ENCODE measurements at regions not wholly inside any gene's neighbourhood (a gene's known extent, or its start where the extent isn't known, plus 50 kb on each side); places are given as distances from the start of the nearest gene placed in this dataset.
"Not testable (repeated sequence)": the region's sequence is repeated elsewhere in the genome, so short reads cannot be mapped to it uniquely, and the experiment has no call there.

- Histone ChIP-seq H2AFZ (ENCODE audit: control insufficient read depth, low read length) (no peak overlapping the region), H3K9ac (ENCODE audit: control insufficient read depth, extremely low read depth, insufficient read depth, low read length) (no peak overlapping the region), H3K4me3 (ENCODE audit: control insufficient read depth in 2 of 3, extremely low read depth in 1 of 3, insufficient read depth in 2 of 3, low read depth in 1 of 3, low read length in 3 of 3) (no peak overlapping the region), H3K4me1 (ENCODE audit: control insufficient read depth, extremely low read depth, insufficient read depth, low read length) (no peaks in the 10 kb centered on the region), H4K20me1 (ENCODE audit: control insufficient read depth, extremely low read depth, insufficient read depth, low read length) (no peaks in the 10 kb centered on the region), H3K4me2 (ENCODE audit: control insufficient read depth, extremely low read depth, insufficient read depth, low read depth, low read length) (no peak overlapping the region), H3K9me3 (ENCODE audit: control insufficient read depth, low read depth, low read length) (no peaks in the 10 kb centered on the region), H3K27me3 (ENCODE audit: control insufficient read depth, extremely low read depth, insufficient read depth, low read length) (peaks cover 14% of the 10 kb centered on the region), H3K36me3 (ENCODE audit: control insufficient read depth in 2 of 2, extremely low read depth in 1 of 2, insufficient read depth in 2 of 2, low read length in 2 of 2) (no peaks in the 10 kb centered on the region), H3K79me2 (ENCODE audit: control insufficient read depth, insufficient read depth, low read length) (no peaks in the 10 kb centered on the region), H3K27ac (ENCODE audit: control insufficient read depth, insufficient read depth, low read length) (no peak overlapping the region), H3K9me1 (ENCODE audit: control insufficient read depth, extremely low read depth, insufficient read depth, low read length) (no peaks in the 10 kb centered on the region)
- dilution Hi-C loops (cut with MboI; ENCODE audit: extremely low pct_ligation_motif_present, low sequenced_read_pairs) = no loop called here
- FAIRE-seq (no peak), DNase-seq (ENCODE audit: low read depth, low spot score) (no peak)
- TF ChIP-seq CTCF (optimal IDR thresholded peaks at IDR 0.05 in 1 of 3, IDR thresholded peaks at IDR 0.05 in 1 of 3, conservative IDR thresholded peaks at IDR 0.05 in 1 of 3; ENCODE audit: extremely low read depth in 1 of 3, insufficient read depth in 2 of 3, low read length in 3 of 3) = no peak
- TF ChIP-seq EZH2 (IDR thresholded peaks at IDR 0.05; ENCODE audit: low read length) = no peak
Measured at GRCh38 chr17:30701498-30701989, 122.9 kb downstream of the CRLF3 start.

GRCh38 chr17:30700833-30701232 is 123.7 kb downstream of the CRLF3 start:
- H3K79me2 ChIP-seq (ENCODE audit: control insufficient read depth, insufficient read depth, low read length); H3K9me3 ChIP-seq (ENCODE audit: control insufficient read depth, low read depth, low read length); H3K27ac ChIP-seq (ENCODE audit: control insufficient read depth, insufficient read depth, low read length); H3K4me2 ChIP-seq (ENCODE audit: control insufficient read depth, extremely low read depth, insufficient read depth, low read depth, low read length); H3K27me3 ChIP-seq (ENCODE audit: control insufficient read depth, extremely low read depth, insufficient read depth, low read length); H3K4me3 ChIP-seq (ENCODE audit: control insufficient read depth in 2 of 3, extremely low read depth in 1 of 3, insufficient read depth in 2 of 3, low read depth in 1 of 3, low read length in 3 of 3); FAIRE-seq; H4K20me1 ChIP-seq (ENCODE audit: control insufficient read depth, extremely low read depth, insufficient read depth, low read length); H3K9me1 ChIP-seq (ENCODE audit: control insufficient read depth, extremely low read depth, insufficient read depth, low read length); dilution Hi-C loops (cut with MboI; ENCODE audit: extremely low pct_ligation_motif_present, low sequenced_read_pairs); H2AFZ ChIP-seq (ENCODE audit: control insufficient read depth, low read length); H3K36me3 ChIP-seq (ENCODE audit: control insufficient read depth in 2 of 2, extremely low read depth in 1 of 2, insufficient read depth in 2 of 2, low read length in 2 of 2); H3K9ac ChIP-seq (ENCODE audit: control insufficient read depth, extremely low read depth, insufficient read depth, low read length); DNase-seq (ENCODE audit: low read depth, low spot score); H3K4me1 ChIP-seq (ENCODE audit: control insufficient read depth, extremely low read depth, insufficient read depth, low read length): not testable (repeated sequence)

All from keratinocyte (primary cell).